Vagina (tissue), 2 donors: ENCODE measurements at regions not wholly inside any gene's neighbourhood (a gene's known extent, or its start where the extent isn't known, plus 50 kb on each side); places are given as distances from the start of the nearest gene placed in this dataset.

Source experiments
- DNase-seq, 2 donors: peaks; one replicate each; pipeline ENCODE4 v3.0.0-alpha.2; 2017; ENCODE audit errors: extremely low spot score in 2 of 2
- H3K27ac ChIP-seq: fragments of 200-600 bp; sonication (generic); one replicate; pipeline ENCODE4 v1.5.1; 2019
- H3K27me3 ChIP-seq: fragments of 200-600 bp; sonication (generic); one replicate; pipeline ENCODE4 v1.5.1; 2019
- H3K36me3 ChIP-seq, 2 donors: fragments of 200-600 bp; sonication (generic); one replicate each; pipeline ENCODE4 v1.5.1; 2017 to 2019
- H3K4me1 ChIP-seq: fragments of 200-600 bp; sonication (generic); one replicate; pipeline ENCODE4 v1.5.1; 2019
- H3K4me3 ChIP-seq, 2 donors: fragments of 200-600 bp; sonication (generic); 1 replicate in 1 of 2; 2 replicates in 1 of 2; pipeline ENCODE4 v1.5.1; 2016 to 2019
- H3K9me3 ChIP-seq: fragments of 200-600 bp; sonication (generic); one replicate; pipeline ENCODE4 v1.5.1; 2019
- CTCF ChIP-seq, 3 experiments: fragments of 450-650 bp in 2 of 3; fragments of 200-600 bp in 1 of 3; sonication (generic) in 1 of 3; IDR thresholded peaks; one replicate each; pipeline ENCODE4 v1.5.1; 2017 to 2019; ENCODE audit warnings: antibody characterized with exemption in 3 of 3, mild to moderate bottlenecking in 2 of 3, moderate library complexity in 2 of 3
- POLR2A ChIP-seq, 2 donors: fragments of 450-650 bp; IDR thresholded peaks; one replicate each; pipeline ENCODE4 v1.6.1; 2017; ENCODE audit warnings: antibody characterized with exemption in 2 of 2, mild to moderate bottlenecking in 2 of 2, moderate library complexity in 2 of 2
- POLR2AphosphoS5 ChIP-seq, 2 donors: sonication (generic); formaldehyde crosslinking; IDR thresholded peaks; one replicate each; pipeline ENCODE4 v1.9.0; 2017; ENCODE audit warnings: antibody characterized with exemption in 2 of 2, mild to moderate bottlenecking in 2 of 2, low read depth in 1 of 2; ENCODE audit not compliant: insufficient read depth in 1 of 2
- intact Hi-C: fragments of 100-400 bp; cut with DNase I; formaldehyde crosslinking; loops from one replicate; pipeline ENCODE4 v1.15.1; 2023

DNA sequence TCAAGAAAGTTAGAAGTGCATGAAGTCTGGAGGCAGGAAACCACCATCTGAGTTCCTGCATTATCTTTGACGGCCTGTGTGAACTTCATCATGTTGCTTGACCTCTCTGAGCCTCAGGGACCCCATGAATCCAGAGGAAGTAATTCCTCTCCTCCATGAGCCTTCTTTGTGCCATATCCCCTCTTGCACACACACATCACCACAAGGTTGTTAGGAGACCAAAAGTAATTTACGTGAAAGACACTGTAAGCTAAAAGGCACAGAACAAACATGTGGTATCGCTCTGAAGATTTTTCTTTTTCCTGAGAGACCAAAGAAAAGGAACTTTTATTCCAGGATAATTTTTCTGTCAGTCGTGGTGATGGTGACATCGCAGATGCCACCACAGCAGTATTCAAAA, 55.9 kb upstream of the BCL6 start:
- intact Hi-C loops, result no loop called here
- H3K27me3 ChIP-seq, result no peaks in the 10 kb centered on the region

DNA sequence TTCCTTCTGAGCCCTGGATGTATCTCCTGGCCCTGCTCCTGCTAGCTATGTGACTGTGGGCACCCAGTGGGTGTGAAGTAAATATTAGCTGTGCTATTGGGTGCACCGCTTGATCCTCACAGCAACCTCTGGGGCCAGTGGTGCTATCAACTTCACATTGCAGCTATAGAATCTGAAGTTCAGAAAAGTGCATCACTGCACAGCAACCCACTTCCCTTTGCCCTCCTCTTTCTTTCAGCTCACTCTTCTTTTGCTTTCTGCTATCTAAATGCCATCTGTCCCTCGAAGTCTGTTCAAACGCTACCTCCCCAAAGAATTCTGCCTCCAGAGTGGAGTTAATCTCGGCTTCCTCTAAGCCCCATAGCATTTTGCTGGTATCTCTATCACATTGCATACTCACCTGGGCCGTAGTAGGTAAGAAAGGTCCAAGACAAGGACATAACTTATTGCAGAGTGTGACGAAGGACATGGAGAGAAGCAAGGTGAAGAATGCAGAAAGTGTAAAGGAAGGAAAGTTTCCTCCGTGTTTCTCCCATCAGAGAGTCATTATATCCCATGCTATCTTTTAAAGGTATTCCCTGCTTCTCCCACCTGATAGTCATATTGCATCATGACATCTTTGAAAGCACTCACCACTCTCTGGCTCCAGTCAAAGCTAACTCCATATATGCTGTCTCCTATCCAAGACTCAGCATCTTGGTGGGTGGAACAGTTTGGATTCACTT, 57.1 kb upstream of the BCL6 start:
- Histone ChIP-seq H3K27me3 (no peaks in the 10 kb centered on the region), H3K36me3 (no peaks in the 10 kb centered on the region), H3K4me1 (no peaks in the 10 kb centered on the region), H3K4me3 (no peak overlapping the region), H3K9me3 (no peaks in the 10 kb centered on the region), H3K27ac (no peak overlapping the region)
- DNase-seq, result no peak
- TF ChIP-seq POLR2A (IDR thresholded peaks at IDR 0.05), result no peak
- no peak for TF ChIP-seq CTCF (IDR thresholded peaks at IDR 0.05)
- TF ChIP-seq POLR2AphosphoS5 (IDR thresholded peaks at IDR 0.05; ENCODE audit: insufficient read depth in 1 of 2, low read depth in 1 of 2), result no peak
- intact Hi-C loops, result no loop called here

More for the DNA sequence above, 55.9 kb upstream of the BCL6 start:
- Histone ChIP-seq H3K27ac (no peak overlapping the region), H3K36me3 (no peaks in the 10 kb centered on the region), H3K9me3 (no peaks in the 10 kb centered on the region), H3K4me3 (no peak overlapping the region), H3K4me1 (no peaks in the 10 kb centered on the region)
- no peak for DNase-seq
- TF ChIP-seq CTCF (IDR thresholded peaks at IDR 0.05) (no peak), POLR2AphosphoS5 (IDR thresholded peaks at IDR 0.05; ENCODE audit: insufficient read depth in 1 of 2, low read depth in 1 of 2) (no peak), POLR2A (IDR thresholded peaks at IDR 0.05) (no peak)

DNA sequence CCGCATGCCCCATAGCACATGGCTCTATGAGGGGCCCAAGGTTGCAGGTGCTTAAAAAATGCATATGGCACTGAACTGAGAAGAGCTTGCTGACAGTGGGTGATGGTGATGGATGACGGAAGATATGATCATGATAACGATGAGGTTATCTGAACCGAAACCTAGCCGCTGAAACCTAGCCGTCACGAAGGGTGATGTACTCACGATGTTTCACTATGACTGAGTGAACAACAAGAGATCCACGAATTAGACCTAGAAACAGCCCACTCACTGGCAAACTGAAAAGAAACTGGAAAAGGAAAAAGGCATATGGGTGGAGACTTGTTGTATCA, 57.6 kb upstream of the BCL6 start:
- DNase-seq, result no peak
- no peaks in the 10 kb centered on the region for H3K36me3 ChIP-seq
- H3K4me1 ChIP-seq, result peaks cover under 1% of the 10 kb centered on the region
- H3K9me3 ChIP-seq, result no peaks in the 10 kb centered on the region
- TF ChIP-seq POLR2A (IDR thresholded peaks at IDR 0.05), result no peak
- TF ChIP-seq CTCF (IDR thresholded peaks at IDR 0.05), result no peak
- no peak for TF ChIP-seq POLR2AphosphoS5 (IDR thresholded peaks at IDR 0.05; ENCODE audit: insufficient read depth in 1 of 2, low read depth in 1 of 2)
- no peak overlapping the region for H3K4me3 ChIP-seq
- intact Hi-C loops, result no loop called here
- no peak overlapping the region for H3K27ac ChIP-seq
- H3K27me3 ChIP-seq, result no peaks in the 10 kb centered on the region

DNA sequence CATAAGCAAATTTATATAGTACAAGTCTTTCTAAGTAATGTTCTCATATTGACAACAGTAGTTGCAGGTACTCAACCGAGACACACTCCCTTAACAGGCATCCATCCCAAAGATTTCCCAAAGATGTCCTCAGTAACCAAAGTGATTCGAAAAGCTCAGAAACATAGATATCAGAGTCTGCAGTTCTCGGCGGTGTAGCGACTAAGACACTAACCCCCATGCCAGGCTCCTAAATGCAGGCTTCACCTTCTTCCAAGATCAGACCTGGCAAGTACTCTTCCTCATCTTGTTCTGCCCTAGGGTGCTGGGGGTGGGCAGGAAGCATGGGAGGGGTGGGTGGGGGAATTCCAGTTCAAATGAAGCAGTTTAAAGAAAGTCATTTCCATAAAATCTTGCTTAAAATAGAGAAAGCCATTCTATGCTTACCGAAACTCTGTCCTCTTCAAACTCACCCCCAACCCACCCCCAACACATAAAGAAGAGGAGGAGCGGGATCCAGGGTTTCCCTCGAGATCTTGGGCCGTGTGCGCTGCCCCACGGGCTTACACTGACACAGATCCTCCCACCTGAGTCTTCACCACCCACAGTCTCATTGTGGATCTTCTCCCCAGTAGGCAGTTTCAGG, 59.0 kb upstream of the BCL6 start:
- Histone ChIP-seq H3K4me1 (peaks cover 8% of the 10 kb centered on the region), H3K36me3 (no peaks in the 10 kb centered on the region), H3K27ac (no peak overlapping the region), H3K9me3 (no peaks in the 10 kb centered on the region), H3K27me3 (no peaks in the 10 kb centered on the region), H3K4me3 (no peak overlapping the region)
- intact Hi-C loops, result no loop called here
- no peak for DNase-seq
- TF ChIP-seq POLR2AphosphoS5 (IDR thresholded peaks at IDR 0.05; ENCODE audit: insufficient read depth in 1 of 2, low read depth in 1 of 2), result no peak
- no peak for TF ChIP-seq POLR2A (IDR thresholded peaks at IDR 0.05)
- TF ChIP-seq CTCF (IDR thresholded peaks at IDR 0.05), result no peak

- no peaks in the 10 kb centered on the region for H3K27me3 ChIP-seq
- intact Hi-C loops, result no loop called here
- H3K4me3 ChIP-seq, result no peak overlapping the region
- TF ChIP-seq POLR2AphosphoS5 (IDR thresholded peaks at IDR 0.05; ENCODE audit: insufficient read depth in 1 of 2, low read depth in 1 of 2) (no peak), POLR2A (IDR thresholded peaks at IDR 0.05) (no peak), CTCF (IDR thresholded peaks at IDR 0.05) (no peak)
- no peaks in the 10 kb centered on the region for H3K9me3 ChIP-seq
- no peak for DNase-seq
- H3K4me1 ChIP-seq, result peaks cover 10% of the 10 kb centered on the region
- no peak overlapping the region for H3K27ac ChIP-seq
- H3K36me3 ChIP-seq, result no peaks in the 10 kb centered on the region
Observed at GRCh38 chr3:187804745-187805121, 59.5 kb upstream of the BCL6 start.
